ENCODE measurements at regions not wholly inside any gene's neighbourhood (a gene's known extent, or its start where the extent isn't known, plus 50 kb on each side); places are given as distances from the start of the nearest gene placed in this dataset.

GRCh38 chr1:38123356-38124135 is 77.0 kb upstream of the POU3F1 start:
- DNase-seq, result no peak

- no peak for DNase-seq
Measured at GRCh38 chr1:38121231-38121680, 74.7 kb upstream of the POU3F1 start.

GRCh38 chr1:38120552-38121230 is 74.1 kb upstream of the POU3F1 start:
- DNase-seq, result no peak

- DNase-seq, result no peak
Measured at GRCh38 chr1:38118976-38119375, 72.4 kb upstream of the POU3F1 start.

GRCh38 chr1:38117444-38117887 is 70.9 kb upstream of the POU3F1 start:
- no peak for DNase-seq

- no peak for DNase-seq
Measured at GRCh38 chr1:38115682-38116202, 69.1 kb upstream of the POU3F1 start.

- DNase-seq, result no peak
Measured at GRCh38 chr1:38115226-38115625, 68.6 kb upstream of the POU3F1 start.

GRCh38 chr1:38114241-38115026 is 67.8 kb upstream of the POU3F1 start:
- DNase-seq, result no peak

- no peak for DNase-seq
Measured at GRCh38 chr1:38113159-38113666, 66.6 kb upstream of the POU3F1 start.

GRCh38 chr1:38111589-38111988 is 65.0 kb upstream of the POU3F1 start:
- no peak for DNase-seq

GRCh38 chr1:38105267-38105666 is 58.7 kb upstream of the POU3F1 start:
- DNase-seq, result no peak

GRCh38 chr1:38102636-38103035 is 56.0 kb upstream of the POU3F1 start:
- DNase-seq, result no peak

- DNase-seq, result no peak
Measured at GRCh38 chr1:38101037-38101785, 54.6 kb upstream of the POU3F1 start.

- no peak for DNase-seq
Measured at GRCh38 chr1:38098101-38098847, 51.7 kb upstream of the POU3F1 start.

- DNase-seq, result no peak
Measured at GRCh38 chr1:38097284-38097898, 50.8 kb upstream of the POU3F1 start.
